Endothelial cell of umbilical vein (primary cell): ENCODE measurements at regions not wholly inside any gene's neighbourhood (a gene's known extent, or its start where the extent isn't known, plus 50 kb on each side); places are given as distances from the start of the nearest gene placed in this dataset.

Experiments
- BruUV-seq: library from RNA; stranded (reverse); fragments of 400-500 nt; replicated peaks from 2 replicates; lab custom pipeline; 2021; lab: Mats Ljungman, UMichigan
- CTCF ChIA-PET: fragments of 300-600, 350-600 bp; sonication (Branson Sonifier 250); formaldehyde crosslinking; loops from one replicate; lab custom pipeline; 2021; ENCODE audit warnings: antibody characterized with exemption, inconsistent platforms; lab: Charles Lee
- POLR2A ChIA-PET: fragments of 300-600, 350-600 bp; sonication (Branson Sonifier 250); formaldehyde crosslinking; loops from one replicate; lab custom pipeline; 2021; ENCODE audit warnings: antibody characterized with exemption, inconsistent platforms; lab: Charles Lee
- DNase-seq: peaks from one replicate; pipeline ENCODE4 v3.0.0-alpha.2; 2011; ENCODE audit warnings: low read depth, low spot score
- FAIRE-seq: peaks from 2 replicates; lab custom pipeline; 2011; peaks lifted over from hg19 to GRCh38; lab: Jason Lieb, UNC
- H2AFZ ChIP-seq: 2 replicates; pipeline ENCODE4 v1.6.0; 2012; ENCODE audit warnings: low read depth, low read length, control low read depth, inconsistent platforms
- H3K27ac ChIP-seq: 2 replicates; pipeline ENCODE4 v1.5.1; 2011; ENCODE audit warnings: low read depth, mild to moderate bottlenecking, control low read depth, low read length, moderate library complexity; ENCODE audit not compliant: insufficient read depth
- H3K27me3 ChIP-seq, 2 experiments: 2 replicates each; pipeline versions ENCODE4 v1.6.0 to v1.6.1; 2011; ENCODE audit warnings: low read length in 2 of 2, mixed read lengths in 1 of 2; ENCODE audit not compliant: control insufficient read depth in 2 of 2, insufficient read depth in 2 of 2
- H3K36me3 ChIP-seq, 2 experiments: 2 replicates in 1 of 2; 3 replicates in 1 of 2; pipeline ENCODE4 v1.5.1; 2011; ENCODE audit warnings: low read length in 2 of 2, mild to moderate bottlenecking in 1 of 2, moderate library complexity in 1 of 2; ENCODE audit not compliant: control insufficient read depth in 2 of 2, insufficient read depth in 2 of 2; ENCODE audit errors: extremely low read depth in 1 of 2
- H3K4me1 ChIP-seq: 3 replicates; pipeline ENCODE4 v1.5.1; 2011; ENCODE audit warnings: mild to moderate bottlenecking, low read length; ENCODE audit not compliant: control insufficient read depth, insufficient read depth; ENCODE audit errors: extremely low read depth
- H3K4me2 ChIP-seq: 2 replicates; pipeline ENCODE4 v1.6.1; 2011; ENCODE audit warnings: low read length, control low read depth, mixed read lengths; ENCODE audit not compliant: insufficient read depth
- H3K4me3 ChIP-seq, 3 experiments: fragments of 200-600 bp in 1 of 3; sonication (generic), shearing (Covaris generic) in 1 of 3; replicated peaks in 1 of 3; 2 replicates each; pipeline ENCODE4 v1.5.1; 2011 to 2016; ENCODE audit warnings: control low read depth in 3 of 3, low read length in 3 of 3, mild to moderate bottlenecking in 2 of 3, inconsistent platforms in 1 of 3, low read depth in 1 of 3, moderate library complexity in 1 of 3; ENCODE audit not compliant: insufficient read depth in 1 of 3
- H3K79me2 ChIP-seq: 2 replicates; pipeline ENCODE4 v1.6.0; 2012; ENCODE audit warnings: low read length, inconsistent platforms; ENCODE audit not compliant: control insufficient read depth, insufficient read depth
- H3K9ac ChIP-seq: replicated peaks from 2 replicates; pipeline ENCODE3; 2011; ENCODE audit warnings: low read length, control low read depth; ENCODE audit not compliant: insufficient read depth; ENCODE audit errors: extremely low read depth
- H3K9me1 ChIP-seq: replicated peaks from 3 replicates; pipeline ENCODE4 v1.6.0; 2011; ENCODE audit warnings: mild to moderate bottlenecking, low read length; ENCODE audit not compliant: control insufficient read depth, insufficient read depth; ENCODE audit errors: extremely low read depth
- H3K9me3 ChIP-seq: replicated peaks from 2 replicates; pipeline ENCODE4 v1.5.1; 2012; ENCODE audit warnings: low read length, inconsistent platforms; ENCODE audit not compliant: control insufficient read depth, insufficient read depth
- H4K20me1 ChIP-seq: replicated peaks from 2 replicates; pipeline ENCODE3; 2011; ENCODE audit warnings: mild to moderate bottlenecking, low read length; ENCODE audit not compliant: control insufficient read depth, insufficient read depth; ENCODE audit errors: extremely low read depth
- EZH2 ChIP-seq: IDR thresholded peaks from 2 replicates; pipeline ENCODE4 v1.6.1; 2012; ENCODE audit warnings: borderline replicate concordance, low read depth, mild to moderate bottlenecking, moderate library complexity, low read length, inconsistent platforms; ENCODE audit not compliant: severe bottlenecking
- FOS ChIP-seq: IDR thresholded peaks from 2 replicates; pipeline ENCODE4 v1.6.1; 2011; ENCODE audit warnings: mild to moderate bottlenecking, low read length, moderate library complexity, borderline replicate concordance; ENCODE audit not compliant: insufficient read depth
- GATA2 ChIP-seq: IDR thresholded peaks from 2 replicates; pipeline ENCODE4 v1.7.0; 2011; ENCODE audit warnings: low read depth, mild to moderate bottlenecking, moderate library complexity, mixed read lengths, low read length; ENCODE audit not compliant: insufficient read length, insufficient read depth
- JUN ChIP-seq: IDR thresholded peaks from 2 replicates; pipeline ENCODE4 v1.6.1; 2011; ENCODE audit warnings: borderline replicate concordance, low read depth; ENCODE audit not compliant: insufficient read length, insufficient read depth
- MYC ChIP-seq: IDR thresholded peaks from one replicate; pipeline ENCODE4 v1.6.1; 2011; ENCODE audit warnings: mild to moderate bottlenecking, low read depth, low read length
- POLR2A ChIP-seq: IDR thresholded peaks from 2 replicates; pipeline ENCODE4 v1.6.1; 2012; ENCODE audit warnings: low read depth, mild to moderate bottlenecking, control low read depth, low read length
- POLR2AphosphoS5 ChIP-seq: IDR thresholded peaks from 2 replicates; pipeline ENCODE4 v1.6.1; 2012; ENCODE audit warnings: low read depth, mild to moderate bottlenecking, control low read depth, low read length, moderate library complexity; ENCODE audit not compliant: insufficient read depth
- dilution Hi-C: fragments of 300-500 bp; cut with MboI; formaldehyde crosslinking; loops from one replicate; pipeline ENCODE4 v1.15.0; 2019; ENCODE audit warnings: low sequenced_read_pairs; ENCODE audit not compliant: extremely low pct_ligation_motif_present
- intact Hi-C: fragments of 100-400 bp; cut with micrococcal nuclease; formaldehyde crosslinking; loops from one replicate; pipeline ENCODE4 v1.10.0; 2022
- TF ChIP-seq, protein P1 (sequence below), 2 donors: IDR thresholded peaks; 1 replicate in 1 of 2; 2 replicates in 1 of 2; pipeline ENCODE4 v1.5.1; 2011; ENCODE audit warnings: low read length in 2 of 2, mild to moderate bottlenecking in 2 of 2, moderate library complexity in 2 of 2, control low read depth in 1 of 2, inconsistent platforms in 1 of 2, low read depth in 1 of 2; ENCODE audit not compliant: insufficient read depth in 1 of 2; ENCODE audit errors: extremely low read depth in 1 of 2
- TF ChIP-seq, protein P2 (sequence below): IDR thresholded peaks from 2 replicates; pipeline ENCODE4 v1.6.1; 2011; ENCODE audit not compliant: insufficient read depth, insufficient read length

DNA sequence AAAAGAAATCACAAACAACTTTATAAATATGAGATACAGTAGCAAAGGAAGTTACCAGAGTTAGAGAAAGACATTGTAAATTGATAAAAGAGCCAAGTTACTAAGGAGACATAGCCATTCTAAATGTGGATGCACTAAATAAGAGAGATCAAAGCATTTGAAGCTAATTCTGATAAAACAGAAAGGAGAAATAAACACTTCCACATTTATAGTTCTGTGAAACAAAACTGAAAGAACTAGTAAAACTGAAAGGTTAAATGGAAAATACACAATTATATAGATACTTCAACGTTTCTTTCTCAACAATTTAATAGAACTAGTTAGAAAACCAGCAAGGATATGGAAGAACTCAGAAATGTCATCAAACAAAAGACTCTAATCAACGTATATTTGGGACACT is 309.0 kb upstream of the CDH2 start:
- no peak overlapping the region for H3K4me3 ChIP-seq
- TF ChIP-seq EZH2 (no peak), POLR2A (no peak), FOS (no peak)
- TF ChIP-seq, protein P1, sequence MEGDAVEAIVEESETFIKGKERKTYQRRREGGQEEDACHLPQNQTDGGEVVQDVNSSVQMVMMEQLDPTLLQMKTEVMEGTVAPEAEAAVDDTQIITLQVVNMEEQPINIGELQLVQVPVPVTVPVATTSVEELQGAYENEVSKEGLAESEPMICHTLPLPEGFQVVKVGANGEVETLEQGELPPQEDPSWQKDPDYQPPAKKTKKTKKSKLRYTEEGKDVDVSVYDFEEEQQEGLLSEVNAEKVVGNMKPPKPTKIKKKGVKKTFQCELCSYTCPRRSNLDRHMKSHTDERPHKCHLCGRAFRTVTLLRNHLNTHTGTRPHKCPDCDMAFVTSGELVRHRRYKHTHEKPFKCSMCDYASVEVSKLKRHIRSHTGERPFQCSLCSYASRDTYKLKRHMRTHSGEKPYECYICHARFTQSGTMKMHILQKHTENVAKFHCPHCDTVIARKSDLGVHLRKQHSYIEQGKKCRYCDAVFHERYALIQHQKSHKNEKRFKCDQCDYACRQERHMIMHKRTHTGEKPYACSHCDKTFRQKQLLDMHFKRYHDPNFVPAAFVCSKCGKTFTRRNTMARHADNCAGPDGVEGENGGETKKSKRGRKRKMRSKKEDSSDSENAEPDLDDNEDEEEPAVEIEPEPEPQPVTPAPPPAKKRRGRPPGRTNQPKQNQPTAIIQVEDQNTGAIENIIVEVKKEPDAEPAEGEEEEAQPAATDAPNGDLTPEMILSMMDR (IDR thresholded peaks at IDR 0.05; ENCODE audit: extremely low read depth in 1 of 2, insufficient read depth in 1 of 2, low read depth in 1 of 2, low read length in 2 of 2): no peak
- no peaks in the 10 kb centered on the region for H3K36me3 ChIP-seq
- no TSS peak for BruUV-seq
- H3K4me1 ChIP-seq: no peaks in the 10 kb centered on the region
- H3K27me3 ChIP-seq: no peaks in the 10 kb centered on the region
- no peak overlapping the region for H3K27ac ChIP-seq
- intact Hi-C loops (no loop called here), dilution Hi-C loops (no loop called here)
- FAIRE-seq: no peak
- no peak overlapping the region for H3K9ac ChIP-seq
- no peak for DNase-seq
- ChIA-PET POLR2A (no interaction called here), CTCF (no interaction called here)
- no peak overlapping the region for H2AFZ ChIP-seq
- no peaks in the 10 kb centered on the region for H4K20me1 ChIP-seq
- no peak overlapping the region for H3K4me2 ChIP-seq
- H3K9me1 ChIP-seq: no peaks in the 10 kb centered on the region
- H3K79me2 ChIP-seq: no peaks in the 10 kb centered on the region
- no peaks in the 10 kb centered on the region for H3K9me3 ChIP-seq

DNA sequence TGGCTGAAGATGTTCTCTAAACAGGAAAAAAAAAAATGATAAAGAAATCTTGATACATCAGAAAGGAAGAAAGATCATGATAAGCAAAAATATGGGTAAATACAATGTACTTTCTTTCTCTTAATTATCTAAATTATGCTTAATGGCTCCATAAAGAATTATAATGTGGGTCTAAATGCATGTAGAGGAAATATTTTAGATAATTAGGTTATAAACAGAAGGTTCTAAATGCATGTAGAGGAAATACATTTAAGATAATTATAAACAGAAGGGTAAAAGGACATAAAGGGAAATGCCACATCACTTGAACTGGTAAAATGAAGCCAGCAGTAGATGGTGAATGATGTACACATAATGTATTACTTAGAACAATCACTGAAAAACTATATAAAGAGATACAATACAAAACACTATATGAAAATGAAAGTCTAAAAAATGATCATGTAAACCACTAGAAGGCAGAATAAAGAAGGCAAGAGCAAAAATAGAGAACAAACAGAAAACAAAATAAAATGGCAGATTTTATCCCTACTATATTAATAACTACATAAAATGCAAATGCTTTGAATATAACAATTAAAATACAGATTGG is 308.4 kb upstream of the CDH2 start:
- no peak for FAIRE-seq
- Histone ChIP-seq H4K20me1 (no peaks in the 10 kb centered on the region), H3K4me1 (no peaks in the 10 kb centered on the region), H3K4me2 (no peak overlapping the region), H2AFZ (no peak overlapping the region), H3K79me2 (no peaks in the 10 kb centered on the region), H3K4me3 (no peak overlapping the region), H3K9me1 (no peaks in the 10 kb centered on the region), H3K9ac (no peak overlapping the region), H3K27me3 (no peaks in the 10 kb centered on the region), H3K9me3 (no peaks in the 10 kb centered on the region), H3K27ac (no peak overlapping the region), H3K36me3 (no peaks in the 10 kb centered on the region)
- no peak for DNase-seq
- ChIA-PET CTCF (no interaction called here), POLR2A (no interaction called here)
- dilution Hi-C loops: no loop called here
- intact Hi-C loops: no loop called here
- no peak for TF ChIP-seq MYC
- TF ChIP-seq, protein P1 (IDR thresholded peaks at IDR 0.05; ENCODE audit: extremely low read depth in 1 of 2, insufficient read depth in 1 of 2, low read depth in 1 of 2, low read length in 2 of 2): no peak
- no peak for TF ChIP-seq GATA2
- no peak for TF ChIP-seq POLR2AphosphoS5
- no peak for TF ChIP-seq FOS
- TF ChIP-seq, protein P2, sequence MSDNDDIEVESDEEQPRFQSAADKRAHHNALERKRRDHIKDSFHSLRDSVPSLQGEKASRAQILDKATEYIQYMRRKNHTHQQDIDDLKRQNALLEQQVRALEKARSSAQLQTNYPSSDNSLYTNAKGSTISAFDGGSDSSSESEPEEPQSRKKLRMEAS: no peak
- no peak for TF ChIP-seq POLR2A
- TF ChIP-seq EZH2: no peak
- no peak for TF ChIP-seq JUN
- no TSS peak for BruUV-seq
